Pulmonary artery endothelial cell (primary cell): ENCODE measurements at regions not wholly inside any gene's neighbourhood (a gene's known extent, or its start where the extent isn't known, plus 50 kb on each side); places are given as distances from the start of the nearest gene placed in this dataset.
"Not testable (repeated sequence)": the region's sequence is repeated elsewhere in the genome, so short reads cannot be mapped to it uniquely, and the experiment has no call there.

Experiments
- DNase-seq: peaks from one replicate; pipeline ENCODE4 v3.0.0-alpha.2; 2011; ENCODE audit warnings: low read depth, low spot score

GRCh38 chr10:21145751-21146435 is 248.8 kb upstream of the NEBL start:
- no peak for DNase-seq

GRCh38 chr10:21144047-21144446 is 246.9 kb upstream of the NEBL start:
- DNase-seq, result no peak

GRCh38 chr10:21141946-21142492 is 244.9 kb upstream of the NEBL start:
- no peak for DNase-seq

- DNase-seq, result no peak
Observed at GRCh38 chr10:21138769-21139340, 241.7 kb upstream of the NEBL start.

- no peak for DNase-seq
Observed at GRCh38 chr10:21135023-21135931, 238.2 kb upstream of the NEBL start.

- no peak for DNase-seq
Observed at GRCh38 chr10:21134645-21135022, 237.5 kb upstream of the NEBL start.

- DNase-seq, result no peak
Observed at GRCh38 chr10:21130683-21131442, 233.8 kb upstream of the NEBL start.

- DNase-seq, result no peak
Observed at GRCh38 chr10:21130108-21130507, 233.0 kb upstream of the NEBL start.

GRCh38 chr10:21125471-21126228 is 228.5 kb upstream of the NEBL start:
- no peak for DNase-seq

- DNase-seq, result no peak
Observed at GRCh38 chr10:21122907-21123306, 225.8 kb upstream of the NEBL start.

- DNase-seq, result not testable (repeated sequence)
Observed at GRCh38 chr10:21121822-21122221, 224.7 kb upstream of the NEBL start.

- no peak for DNase-seq
Observed at GRCh38 chr10:21114683-21115082, 217.6 kb upstream of the NEBL start.

GRCh38 chr10:21110358-21110757 is 213.2 kb upstream of the NEBL start:
- DNase-seq, result no peak

- not testable (repeated sequence) for DNase-seq
Observed at GRCh38 chr10:21106931-21107330, 209.8 kb upstream of the NEBL start.

- DNase-seq, result not testable (repeated sequence)
Observed at GRCh38 chr10:21105331-21105730, 208.2 kb upstream of the NEBL start.

GRCh38 chr10:21100871-21101514 is 203.9 kb upstream of the NEBL start:
- no peak for DNase-seq

- no peak for DNase-seq
Observed at GRCh38 chr10:21100190-21100589, 203.1 kb upstream of the NEBL start.

GRCh38 chr10:21099291-21100062 is 202.4 kb upstream of the NEBL start:
- no peak for DNase-seq

GRCh38 chr10:21097926-21098355 is 200.8 kb upstream of the NEBL start:
- DNase-seq, result no peak
